BJ (cell line): ENCODE measurements at regions not wholly inside any gene's neighbourhood (a gene's known extent, or its start where the extent isn't known, plus 50 kb on each side); places are given as distances from the start of the nearest gene placed in this dataset.
"Not testable (repeated sequence)": the region's sequence is repeated elsewhere in the genome, so short reads cannot be mapped to it uniquely, and the experiment has no call there.

ENCODE experiments used
- CTCF ChIA-PET: fragments of 350-600 bp; formaldehyde crosslinking; extraction: SDS; loops from one replicate; lab custom pipeline; 2021; ENCODE audit warnings: antibody characterized with exemption, inconsistent platforms; lab: Yijun Ruan, JAX
- POLR2A ChIA-PET: fragments of 300-600 bp; sonication (Branson Sonifier 250); formaldehyde crosslinking; extraction: SDS; loops from one replicate; lab custom pipeline; 2021; ENCODE audit warnings: antibody characterized with exemption; lab: Charles Lee
- DNase-seq: peaks from one replicate; pipeline ENCODE4 v3.0.0-alpha.2; 2011; ENCODE audit warnings: low read depth
- H3K27me3 ChIP-seq: 2 replicates; pipeline ENCODE4 v1.6.0; 2011; ENCODE audit warnings: low read length; ENCODE audit not compliant: control insufficient read depth, insufficient read depth
- H3K36me3 ChIP-seq: 2 replicates; pipeline ENCODE4 v1.5.1; 2011; ENCODE audit warnings: low read length; ENCODE audit not compliant: control insufficient read depth, insufficient read depth
- H3K4me3 ChIP-seq: 2 replicates; pipeline ENCODE4 v1.5.1; 2011; ENCODE audit warnings: low read depth, mild to moderate bottlenecking, control low read depth, low read length
- CTCF ChIP-seq: IDR thresholded peaks from 2 replicates; pipeline ENCODE4 v1.5.1; 2011; ENCODE audit warnings: low read depth, mild to moderate bottlenecking, control low read depth, inconsistent platforms, low read length, moderate library complexity; ENCODE audit not compliant: insufficient read depth

GRCh38 chr3:125715651-125716050 is 120.4 kb upstream of the OSBPL11 start:
- TF ChIP-seq CTCF, result no peak
- ChIA-PET CTCF (no interaction called here), POLR2A (no interaction called here)
- Histone ChIP-seq H3K27me3 (no peaks in the 10 kb centered on the region), H3K4me3 (no peak overlapping the region), H3K36me3 (no peaks in the 10 kb centered on the region)
- no peak for DNase-seq

- H3K27me3 ChIP-seq, POLR2A ChIA-PET, CTCF ChIA-PET, H3K36me3 ChIP-seq, H3K4me3 ChIP-seq: not testable (repeated sequence)
- peak; percentile 53 for DNase-seq
Measured at GRCh38 chr3:125732151-125732550, 136.9 kb upstream of the OSBPL11 start.

- DNase-seq, H3K27me3 ChIP-seq, POLR2A ChIA-PET, H3K4me3 ChIP-seq, H3K36me3 ChIP-seq, CTCF ChIA-PET: not testable (repeated sequence)
Measured at GRCh38 chr3:125741991-125742718, 146.9 kb upstream of the OSBPL11 start.

- CTCF ChIA-PET, result interaction anchor here (0.6 kb wide), 1 partner anchor 205 kb away, joined by 3 read pairs; no protein-coding TSS in a partner anchor
- peak; percentile 19; the same call in 1 of the 2 replicates for TF ChIP-seq CTCF
- POLR2A ChIA-PET, H3K4me3 ChIP-seq, H3K27me3 ChIP-seq, H3K36me3 ChIP-seq, DNase-seq: not testable (repeated sequence)
Measured at GRCh38 chr3:125742845-125743244, 147.5 kb upstream of the OSBPL11 start.

- POLR2A ChIA-PET, H3K4me3 ChIP-seq, H3K27me3 ChIP-seq, H3K36me3 ChIP-seq, DNase-seq: not testable (repeated sequence)
- CTCF ChIA-PET, result interaction anchor here (1.5 kb wide), 1 partner anchor 9 kb away, joined by 4 read pairs; no protein-coding TSS in a partner anchor
Measured at GRCh38 chr3:125757050-125757449, 161.8 kb upstream of the OSBPL11 start.

- POLR2A ChIA-PET, H3K36me3 ChIP-seq, H3K4me3 ChIP-seq, H3K27me3 ChIP-seq, DNase-seq: not testable (repeated sequence)
- CTCF ChIA-PET, result interaction anchor here (0.6 to 0.7 kb wide), 3 partner anchors 124 to 1742 kb away, joined by 3 to 4 read pairs (median 3); no protein-coding TSS in a partner anchor
Measured at GRCh38 chr3:125758641-125759130, 163.4 kb upstream of the OSBPL11 start.

- DNase-seq, H3K27me3 ChIP-seq, H3K36me3 ChIP-seq, POLR2A ChIA-PET, H3K4me3 ChIP-seq, CTCF ChIA-PET: not testable (repeated sequence)
Measured at GRCh38 chr3:125762601-125763000, 167.3 kb upstream of the OSBPL11 start.
